Non-pigmented ciliary epithelial cell (primary cell): ENCODE measurements at regions not wholly inside any gene's neighbourhood (a gene's known extent, or its start where the extent isn't known, plus 50 kb on each side); places are given as distances from the start of the nearest gene placed in this dataset.

Experiments used
- DNase-seq: peaks from one replicate; pipeline ENCODE4 v3.0.0-alpha.2; 2010; ENCODE audit warnings: low read depth

- no peak for DNase-seq
Observed at GRCh38 chr16:66289986-66290385, 76.5 kb upstream of the CDH5 start.

GRCh38 chr16:66289051-66289680, 77.3 kb upstream of the CDH5 start:
- no peak for DNase-seq

DNA sequence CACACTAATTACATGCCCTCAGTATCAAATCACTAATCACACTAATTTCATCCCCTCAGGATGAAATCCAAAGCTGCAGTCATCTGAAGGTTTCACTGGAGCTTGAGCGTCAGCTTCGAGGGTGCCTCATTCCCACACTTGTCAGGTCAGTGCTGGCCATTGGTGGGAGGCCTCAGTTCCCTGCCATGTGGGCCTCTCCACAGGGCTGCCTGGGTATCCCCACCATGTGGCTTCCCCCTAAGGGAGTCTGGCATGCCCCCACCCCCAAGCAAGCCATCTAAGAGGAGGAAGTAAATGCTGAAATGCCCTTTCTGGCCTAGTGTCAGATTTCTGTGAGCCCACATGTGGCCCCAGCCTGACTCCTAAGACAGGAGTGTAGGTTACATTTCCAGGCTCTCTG, 78.6 kb upstream of the CDH5 start:
- DNase-seq: no peak

GRCh38 chr16:66287416-66287815, 79.1 kb upstream of the CDH5 start:
- no peak for DNase-seq

GRCh38 chr16:66286527-66286926, 80.0 kb upstream of the CDH5 start:
- DNase-seq: no peak

GRCh38 chr16:66278604-66279262, 87.8 kb upstream of the CDH5 start:
- DNase-seq: no peak

- DNase-seq: no peak
Observed at GRCh38 chr16:66278111-66278531, 88.4 kb upstream of the CDH5 start.

DNA sequence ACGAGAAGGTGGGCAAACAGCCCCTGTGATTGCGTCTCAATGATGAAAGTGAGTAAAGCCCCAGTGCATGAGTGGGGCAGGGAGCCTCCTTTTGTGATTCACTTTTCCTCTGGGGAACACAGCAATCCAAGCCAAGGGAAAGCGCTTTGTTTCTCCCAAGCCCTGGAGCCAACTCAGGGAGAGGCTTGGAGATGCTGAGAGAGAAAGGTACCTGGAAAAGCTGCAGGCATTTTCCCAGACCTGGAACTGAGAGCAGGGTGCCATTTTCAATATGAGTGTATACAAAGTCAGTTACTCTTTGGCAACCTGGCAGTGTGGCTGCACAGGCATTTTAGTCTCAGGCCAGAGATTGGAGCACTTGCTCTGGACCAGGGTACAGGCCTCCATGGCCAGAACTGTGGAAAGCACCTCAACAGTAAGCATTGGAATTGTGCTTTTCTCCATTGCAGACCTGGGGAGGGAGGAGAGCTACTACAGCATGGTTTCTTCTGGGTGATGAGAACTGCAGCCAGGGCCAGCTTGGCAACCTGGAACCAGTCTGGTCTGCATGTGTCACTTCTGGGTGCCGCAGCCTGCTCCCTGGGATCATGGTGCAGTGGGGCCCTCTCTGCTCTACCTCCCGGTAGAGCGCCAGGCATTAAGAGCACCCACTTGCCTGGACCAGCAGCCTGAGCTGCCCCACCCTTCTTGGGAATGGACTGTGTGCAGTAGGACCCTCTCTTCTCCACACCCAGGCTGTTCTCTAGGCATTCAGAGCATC, 89.0 kb upstream of the CDH5 start:
- DNase-seq: no peak

- no peak for DNase-seq
Observed at GRCh38 chr16:66275775-66276428, 90.6 kb upstream of the CDH5 start.

DNA sequence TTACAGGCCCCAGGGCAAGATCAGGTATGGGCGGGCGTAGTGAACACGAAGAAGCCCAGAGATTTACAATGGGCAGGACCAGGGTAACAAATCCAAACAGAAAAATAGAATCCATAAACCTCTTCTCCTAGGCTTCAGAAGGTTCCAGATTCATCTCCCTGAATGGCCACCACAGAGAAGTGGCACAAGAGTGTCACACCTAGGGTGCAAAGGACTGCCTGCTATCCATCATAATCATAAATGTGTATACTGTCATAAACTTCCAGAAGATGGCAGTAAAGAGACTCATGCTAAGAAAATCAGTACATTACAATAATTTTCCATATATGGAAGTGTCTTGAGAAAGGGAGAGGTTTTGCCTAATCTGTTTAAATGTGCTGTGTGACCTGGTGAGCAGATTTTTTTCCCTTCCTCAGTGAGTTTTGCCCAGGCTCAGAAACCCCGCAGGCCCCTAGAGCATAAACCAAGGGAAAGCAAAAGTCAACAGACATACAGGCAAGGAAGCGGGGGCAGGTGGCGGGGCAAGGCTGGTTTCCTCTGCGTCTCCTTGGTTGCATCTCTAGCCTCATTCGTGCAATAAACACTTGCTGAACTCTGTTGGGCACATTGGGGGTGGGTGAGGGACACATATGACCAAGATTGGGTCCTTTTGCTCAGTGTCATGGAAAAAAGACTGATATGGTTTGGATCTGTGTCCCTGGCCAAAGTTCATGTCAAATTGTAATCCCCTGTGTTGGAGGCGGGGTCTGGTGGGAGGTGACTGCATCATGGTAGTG, 92.0 kb upstream of the CDH5 start:
- DNase-seq: no peak

DNA sequence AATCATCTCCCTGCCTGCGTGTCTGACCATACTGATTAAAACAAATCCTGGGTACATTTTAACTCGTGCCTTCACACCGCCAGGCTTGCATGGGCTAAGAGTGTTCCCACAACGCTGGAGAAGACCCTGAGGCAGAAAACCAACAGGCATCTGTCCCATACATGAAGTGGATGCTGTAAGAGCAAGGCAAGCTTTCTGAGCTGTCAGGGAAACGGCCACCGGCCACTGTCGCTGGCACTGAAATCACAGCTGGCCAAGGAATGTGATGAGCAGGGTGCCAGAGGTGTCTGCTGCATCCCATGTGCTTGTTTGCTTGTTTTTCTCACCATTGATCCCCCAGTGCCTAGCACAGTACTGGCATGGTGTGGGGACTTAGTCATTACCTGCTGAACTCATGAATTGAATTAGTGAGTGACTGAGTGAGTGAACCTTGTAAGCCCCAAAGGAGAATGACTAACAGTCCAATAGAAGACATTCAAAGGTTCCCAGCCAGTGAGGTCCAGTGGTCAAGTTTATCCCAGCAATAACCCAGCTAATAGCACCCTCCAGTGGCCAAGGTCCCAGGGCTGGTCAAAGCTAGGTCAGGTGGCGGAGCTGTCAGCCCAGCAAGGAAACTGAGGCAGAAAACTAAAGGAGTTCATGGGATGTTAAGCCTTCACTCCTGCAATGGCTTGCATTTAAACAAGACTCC, 92.7 kb upstream of the CDH5 start:
- no peak for DNase-seq

GRCh38 chr16:66273053-66273452, 93.4 kb upstream of the CDH5 start:
- DNase-seq: no peak

GRCh38 chr16:66272461-66272860, 94.0 kb upstream of the CDH5 start:
- no peak for DNase-seq

DNA sequence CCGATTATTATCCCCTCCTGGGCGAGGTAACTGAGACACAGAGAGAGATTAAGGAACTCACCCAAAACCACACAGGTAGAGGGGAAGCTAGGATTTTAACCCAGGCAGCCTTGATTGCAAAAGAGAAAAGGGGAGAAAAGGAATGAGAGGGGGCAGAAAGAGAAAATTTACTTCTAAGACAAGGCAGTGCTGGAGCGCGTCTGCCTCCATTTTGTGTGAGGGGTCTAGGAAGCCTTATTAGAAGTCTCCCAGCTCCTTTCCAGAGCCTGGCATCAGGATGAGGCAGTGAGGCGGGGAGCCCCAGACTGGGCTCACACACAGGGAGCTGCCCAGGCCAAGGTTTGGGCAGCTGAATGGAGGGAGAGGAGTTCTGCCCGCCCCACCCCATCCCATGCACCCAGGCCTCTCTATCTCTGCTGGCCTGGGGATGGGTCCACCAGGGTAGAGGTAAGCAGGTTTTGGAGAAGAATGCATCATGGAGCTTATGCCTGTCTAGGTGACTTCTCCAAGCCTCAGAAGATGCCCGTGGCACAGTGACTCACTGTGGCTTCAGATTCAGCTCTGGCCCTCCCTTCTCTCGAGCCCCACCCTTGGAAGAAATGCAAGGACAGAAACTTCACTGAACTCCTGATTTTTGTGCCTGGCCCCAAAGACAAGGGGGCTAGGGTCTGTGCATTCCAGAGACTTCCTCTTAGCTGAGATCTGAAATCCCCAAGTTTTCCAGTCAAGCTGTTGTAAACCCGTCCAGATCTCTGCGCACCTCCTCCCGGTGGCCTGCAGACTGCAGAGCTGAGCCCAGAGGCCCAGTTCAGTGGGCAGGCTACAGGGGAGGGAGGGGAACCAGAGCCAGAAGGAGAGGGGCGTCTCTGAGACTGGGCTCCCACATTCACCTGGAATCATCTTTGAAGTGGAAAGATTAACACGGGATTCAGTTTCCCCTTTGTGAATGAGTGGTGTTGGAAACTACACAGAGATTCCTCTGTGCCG, 95.1 kb upstream of the CDH5 start:
- DNase-seq: no peak

DNA sequence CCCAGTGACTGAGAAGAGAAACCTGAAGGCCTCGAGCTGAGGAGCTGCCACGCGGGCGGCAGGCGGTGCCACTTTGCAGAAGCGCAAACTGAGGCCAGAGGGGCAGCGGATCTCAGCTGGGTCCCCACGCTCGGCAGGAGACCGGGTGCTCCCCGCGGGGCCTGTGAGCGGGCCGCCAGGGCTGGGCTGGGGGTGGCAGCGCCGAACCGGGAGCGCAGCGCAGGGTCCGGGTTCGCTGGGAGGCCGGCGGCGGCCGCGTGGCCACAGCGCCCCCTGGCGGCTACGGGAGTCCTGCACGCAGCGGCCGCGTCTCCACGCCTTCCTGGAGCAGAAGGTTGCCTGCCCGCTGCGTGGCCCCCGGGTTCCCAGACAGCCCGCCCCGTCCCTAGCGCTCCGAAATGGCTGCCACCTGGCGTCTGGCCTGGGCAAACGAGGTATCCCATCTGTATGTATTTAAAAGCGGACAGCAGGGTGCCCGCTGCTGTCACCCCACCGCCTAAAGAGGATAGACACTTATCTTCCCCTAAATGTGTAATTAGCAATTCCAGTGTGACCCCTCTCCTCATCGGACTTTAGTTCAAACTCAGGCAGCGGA, 96.1 kb upstream of the CDH5 start:
- no peak for DNase-seq

- DNase-seq: no peak
Observed at GRCh38 chr16:66269617-66270332, 96.7 kb upstream of the CDH5 start.

GRCh38 chr16:66267292-66268014, 99.0 kb upstream of the CDH5 start:
- no peak for DNase-seq
